ENCODE measurements at regions not wholly inside any gene's neighbourhood (a gene's known extent, or its start where the extent isn't known, plus 50 kb on each side); places are given as distances from the start of the nearest gene placed in this dataset.
A peak's percentile ranks its signal among the peaks of the same experiment; 100 is the strongest.

- Histone ChIP-seq H3K4me1 (ENCODE audit: control insufficient read depth in 5 of 5, insufficient read depth in 5 of 5, low read length in 5 of 5) (no peaks in the 10 kb centered on the region), H3K9ac (ENCODE audit: insufficient read depth in 1 of 2, low read length in 2 of 2) (no peak overlapping the region), H3K4me3 (no peak overlapping the region), H3K9me3 (ENCODE audit: control insufficient read depth in 4 of 4, insufficient read depth in 3 of 4, low read length in 3 of 4) (no peaks in the 10 kb centered on the region), H3K27me3 (ENCODE audit: control insufficient read depth in 3 of 3, insufficient read depth in 3 of 3, low read length in 2 of 3) (no peaks in the 10 kb centered on the region), H3K36me3 (ENCODE audit: control insufficient read depth in 4 of 4, insufficient read depth in 4 of 4, low read length in 4 of 4) (no peaks in the 10 kb centered on the region), H3K27ac (ENCODE audit: low read depth in 1 of 2, low read length in 1 of 2) (no peak overlapping the region)
- 23 to 41% methylated on average over 15 of the region's 15 CpGs for WGBS, 2 donors
- peak; percentile 2 for TF ChIP-seq CTCF (IDR thresholded peaks at IDR 0.05; ENCODE audit: control extremely low read depth, extremely low read depth)
- ATAC-seq (ENCODE audit: insufficient read depth, low FRiP score) (peak; percentile 47), DNase-seq (peak; percentile 75 to 88 (median 77))
These were observed 414.0 kb downstream of the PRDM2 start for GRCh38 chr1:14113841-14114567.

GRCh38 chr1:14115976-14116375 lies 416.0 kb downstream of the PRDM2 start:
- Histone ChIP-seq H3K27me3 (ENCODE audit: control insufficient read depth in 3 of 3, insufficient read depth in 3 of 3, low read length in 2 of 3) (no peaks in the 10 kb centered on the region), H3K27ac (ENCODE audit: low read depth in 1 of 2, low read length in 1 of 2) (no peak overlapping the region), H3K36me3 (ENCODE audit: control insufficient read depth in 4 of 4, insufficient read depth in 4 of 4, low read length in 4 of 4) (no peaks in the 10 kb centered on the region), H3K4me1 (ENCODE audit: control insufficient read depth in 5 of 5, insufficient read depth in 5 of 5, low read length in 5 of 5) (no peaks in the 10 kb centered on the region), H3K4me3 (no peak overlapping the region), H3K9ac (ENCODE audit: insufficient read depth in 1 of 2, low read length in 2 of 2) (no peak overlapping the region), H3K9me3 (ENCODE audit: control insufficient read depth in 4 of 4, insufficient read depth in 3 of 4, low read length in 3 of 4) (no peaks in the 10 kb centered on the region)
- no peak for TF ChIP-seq CTCF (IDR thresholded peaks at IDR 0.05; ENCODE audit: control extremely low read depth, extremely low read depth)
- WGBS, 2 donors, result 85 to 91% methylated on average over 4 of the region's 4 CpGs
- ATAC-seq (ENCODE audit: insufficient read depth, low FRiP score), result no peak
- DNase-seq, result no peak

- 88 to 97% methylated on average over 2 of the region's 2 CpGs for WGBS, 2 donors
- Histone ChIP-seq H3K4me3 (no peak overlapping the region), H3K27me3 (ENCODE audit: control insufficient read depth in 3 of 3, insufficient read depth in 3 of 3, low read length in 2 of 3) (no peaks in the 10 kb centered on the region), H3K9ac (ENCODE audit: insufficient read depth in 1 of 2, low read length in 2 of 2) (no peak overlapping the region), H3K9me3 (ENCODE audit: control insufficient read depth in 4 of 4, insufficient read depth in 3 of 4, low read length in 3 of 4) (no peaks in the 10 kb centered on the region), H3K27ac (ENCODE audit: low read depth in 1 of 2, low read length in 1 of 2) (no peak overlapping the region), H3K36me3 (ENCODE audit: control insufficient read depth in 4 of 4, insufficient read depth in 4 of 4, low read length in 4 of 4) (no peaks in the 10 kb centered on the region), H3K4me1 (ENCODE audit: control insufficient read depth in 5 of 5, insufficient read depth in 5 of 5, low read length in 5 of 5) (no peaks in the 10 kb centered on the region)
- DNase-seq, result no peak
- no peak for ATAC-seq (ENCODE audit: insufficient read depth, low FRiP score)
- no peak for TF ChIP-seq CTCF (IDR thresholded peaks at IDR 0.05; ENCODE audit: control extremely low read depth, extremely low read depth)
These were observed 417.7 kb downstream of the PRDM2 start for GRCh38 chr1:14117700-14118099.
